GM12878 (cell line): ENCODE measurements at regions not wholly inside any gene's neighbourhood (a gene's known extent, or its start where the extent isn't known, plus 50 kb on each side); places are given as distances from the start of the nearest gene placed in this dataset.

Source experiments
- ATAC-seq: fragments of 200-7000 bp; cut with Tn5 transposase; 3 replicates; pipeline ENCODE4 v1.9.1; 2020; ENCODE audit warnings: mild to moderate bottlenecking, moderate library complexity
- BruUV-seq: library from RNA; stranded (reverse); fragments of 400-500 nt; replicated peaks from 2 replicates; lab custom pipeline; 2021; lab: Mats Ljungman, UMichigan
- CTCF ChIA-PET: fragments of 300-600 bp; sonication (Branson Sonifier 250); formaldehyde crosslinking; extraction: SDS; loops from one replicate; lab custom pipeline; 2021; ENCODE audit warnings: inconsistent platforms; lab: Yijun Ruan, JAX
- POLR2A ChIA-PET: fragments of 350-600 bp; formaldehyde crosslinking; extraction: SDS; loops from one replicate; lab custom pipeline; 2021; ENCODE audit warnings: inconsistent platforms; lab: Charles Lee
- RAD21 ChIA-PET: fragments of 300-600 bp; sonication (Branson Sonifier 250); formaldehyde crosslinking; loops from one replicate; lab custom pipeline; 2023; ENCODE audit warnings: antibody characterized with exemption; ENCODE audit not compliant: unreplicated experiment; lab: Charles Lee
- SMC1A ChIA-PET: fragments of 300-600 bp; sonication (Branson Sonifier 250); formaldehyde crosslinking; loops from one replicate; lab custom pipeline; 2023; ENCODE audit not compliant: unreplicated experiment, uncharacterized antibody; lab: Charles Lee
- DNase-seq: peaks from one replicate; pipeline ENCODE4 v3.0.0-alpha.2; 2011; ENCODE audit warnings: low read depth, low spot score
- FAIRE-seq: peaks from 3 replicates; lab custom pipeline; 2011; peaks lifted over from hg19 to GRCh38; lab: Jason Lieb, UNC
- H2AFZ ChIP-seq: 2 replicates; pipeline ENCODE4 v1.6.0; 2011; ENCODE audit warnings: low read depth, low read length, control low read depth; ENCODE audit not compliant: control insufficient read depth
- H3K27ac ChIP-seq: 2 replicates; pipeline ENCODE4 v1.5.1; 2011; ENCODE audit warnings: control low read depth; ENCODE audit not compliant: control insufficient read depth, insufficient read depth
- H3K27me3 ChIP-seq, 2 experiments: replicated peaks in 1 of 2; 2 replicates each; pipeline versions ENCODE4 v1.6.0 to v1.6.1; 2011; ENCODE audit warnings: low read length in 1 of 2; ENCODE audit not compliant: control insufficient read depth in 2 of 2, insufficient read depth in 2 of 2
- H3K36me3 ChIP-seq, 2 experiments: 2 replicates each; pipeline ENCODE4 v1.5.1; 2011; ENCODE audit warnings: low read length in 1 of 2; ENCODE audit not compliant: control insufficient read depth in 2 of 2, insufficient read depth in 2 of 2
- H3K4me1 ChIP-seq: 2 replicates; pipeline ENCODE4 v1.6.1; 2011; ENCODE audit warnings: mild to moderate bottlenecking, low read length, moderate library complexity, mixed read lengths; ENCODE audit not compliant: control insufficient read depth, insufficient read depth
- H3K4me2 ChIP-seq: 2 replicates; pipeline ENCODE4 v1.6.0; 2011; ENCODE audit warnings: control low read depth; ENCODE audit not compliant: control insufficient read depth, insufficient read depth
- H3K4me3 ChIP-seq: fragments of 200-600 bp; sonication (generic); 2 replicates; pipeline ENCODE4 v1.5.1; 2016
- H3K79me2 ChIP-seq: 2 replicates; pipeline ENCODE4 v1.6.0; 2011; ENCODE audit warnings: low read length; ENCODE audit not compliant: control insufficient read depth, insufficient read depth
- H3K9ac ChIP-seq: 2 replicates; pipeline ENCODE4 v1.8.0; 2011; ENCODE audit warnings: low read length, control low read depth, mixed read lengths; ENCODE audit not compliant: control insufficient read depth, insufficient read depth
- H3K9me3 ChIP-seq: replicated peaks from 3 replicates; pipeline ENCODE4 v1.5.1; 2011; ENCODE audit warnings: mild to moderate bottlenecking, low read length; ENCODE audit not compliant: control insufficient read depth, insufficient read depth
- H4K20me1 ChIP-seq: 2 replicates; pipeline ENCODE4 v1.6.0; 2011; ENCODE audit not compliant: control insufficient read depth, insufficient read depth
- CBFB ChIP-seq: IDR thresholded peaks from 2 replicates; pipeline ENCODE4 v1.6.1; 2016; ENCODE audit warnings: antibody characterized with exemption, low read depth
- E4F1 ChIP-seq: fragments of 450-650 bp; IDR thresholded peaks from 2 replicates; pipeline ENCODE4 v1.6.1; 2018; ENCODE audit warnings: borderline replicate concordance, mild to moderate bottlenecking; ENCODE audit not compliant: partially characterized antibody
- LARP7 ChIP-seq: fragments of 450-650 bp; IDR thresholded peaks from 2 replicates; pipeline ENCODE4 v1.6.1; 2017; ENCODE audit warnings: mild to moderate bottlenecking
- POLR2AphosphoS5 ChIP-seq: IDR thresholded peaks from 2 replicates; pipeline ENCODE4 v1.6.1; 2011; ENCODE audit warnings: mild to moderate bottlenecking, low read length, inconsistent platforms
- SKIL ChIP-seq: fragments of 450-650 bp; IDR thresholded peaks from 2 replicates; pipeline ENCODE4 v1.6.1; 2017; ENCODE audit warnings: mild to moderate bottlenecking, low read depth, inconsistent platforms; ENCODE audit not compliant: poor library complexity, severe bottlenecking
- SREBF1 ChIP-seq: IDR thresholded peaks from 2 replicates; pipeline ENCODE4 v1.6.1; 2012; ENCODE audit warnings: mild to moderate bottlenecking, low read length
- TBL1XR1 ChIP-seq: IDR thresholded peaks from 2 replicates; pipeline ENCODE4 v1.6.1; 2012; ENCODE audit warnings: low read depth, low read length, improper control_type of control experiment
- ZBTB40 ChIP-seq: fragments of 450-650 bp; IDR thresholded peaks from 2 replicates; pipeline ENCODE4 v1.6.1; 2016; ENCODE audit warnings: mild to moderate bottlenecking, moderate library complexity, borderline replicate concordance
- WGBS: methylation state at CpG from one replicate; pipeline ENCODE4 v1.1.6; 2016; ENCODE audit warnings: low lambda C conversion rate; ENCODE audit not compliant: insufficient replicate concordance, insufficient coverage; ENCODE audit errors: missing lambda C conversion rate; 5-methylcytosine and 5-hydroxymethylcytosine counted together
- in situ Hi-C: fragments of 300-500 bp; cut with MboI; formaldehyde crosslinking; loops from 9 replicates; pipeline ENCODE4 v1.14.3; 2018; ENCODE audit warnings: mixed read lengths
- intact Hi-C: fragments of 100-400 bp; cut with micrococcal nuclease; formaldehyde crosslinking; loops from one replicate; pipeline ENCODE4 v1.14.2; 2022; ENCODE audit not compliant: unreplicated experiment

GRCh38 chr5:4698596-4698995 lies 441.5 kb upstream of the ADAMTS16 start (continued):
- no peak for TF ChIP-seq SKIL

- no peaks in the 10 kb centered on the region for H3K27me3 ChIP-seq
- TF ChIP-seq POLR2AphosphoS5 = no peak
- TF ChIP-seq E4F1 = no peak
- no peak for TF ChIP-seq TBL1XR1
- TF ChIP-seq SREBF1 = no peak
- TF ChIP-seq CBFB = no peak
- TF ChIP-seq LARP7 = no peak
- TF ChIP-seq ZBTB40 = no peak
- ChIA-PET RAD21 (no interaction called here), POLR2A (no interaction called here), SMC1A (interaction anchor here (0.6 kb wide), 1 partner anchor 14 kb away, joined by 3 read pairs; no protein-coding TSS in a partner anchor), CTCF (no interaction called here)
- BruUV-seq = no TSS peak
- H4K20me1 ChIP-seq = no peaks in the 10 kb centered on the region
- intact Hi-C loops (no loop called here), in situ Hi-C loops (no loop called here)
- no peak overlapping the region for H3K27ac ChIP-seq
- no peaks in the 10 kb centered on the region for H3K79me2 ChIP-seq
- ATAC-seq (no peak), FAIRE-seq (no peak), DNase-seq (no peak)
- H3K9me3 ChIP-seq = no peaks in the 10 kb centered on the region
- H2AFZ ChIP-seq = no peak overlapping the region
- no peak overlapping the region for H3K4me2 ChIP-seq
- no peak overlapping the region for H3K4me3 ChIP-seq
- no peaks in the 10 kb centered on the region for H3K36me3 ChIP-seq
- WGBS = 34% methylated on average over 6 of the region's 6 CpGs
- no peaks in the 10 kb centered on the region for H3K4me1 ChIP-seq
- H3K9ac ChIP-seq = no peak overlapping the region
Observed at GRCh38 chr5:4699592-4699991, 440.5 kb upstream of the ADAMTS16 start.
